ENCODE measurements at regions not wholly inside any gene's neighbourhood (a gene's known extent, or its start where the extent isn't known, plus 50 kb on each side); places are given as distances from the start of the nearest gene placed in this dataset.

GRCh38 chr1:79469139-79469538 lies 462.6 kb upstream of the ADGRL4 start:
- no peak for DNase-seq (ENCODE audit: low spot score, unreplicated experiment)
- no peak for TF ChIP-seq CTCF (IDR thresholded peaks at IDR 0.05; ENCODE audit: unreplicated experiment)
- Mint-ChIP-seq H3K27ac (no peak overlapping the region), H3K4me1 (ENCODE audit: low read depth) (no peaks in the 10 kb centered on the region), H3K4me3 (ENCODE audit: low read depth) (no peak overlapping the region), H3K9me3 (ENCODE audit: low read depth) (no peaks in the 10 kb centered on the region), H3K36me3 (ENCODE audit: insufficient read depth) (no peaks in the 10 kb centered on the region), H3K27me3 (no peaks in the 10 kb centered on the region)

GRCh38 chr1:79460773-79461436 lies 454.4 kb upstream of the ADGRL4 start:
- Mint-ChIP-seq H3K9me3 (ENCODE audit: low read depth) (peaks cover 7% of the 10 kb centered on the region), H3K27me3 (no peaks in the 10 kb centered on the region), H3K4me3 (ENCODE audit: low read depth) (no peak overlapping the region), H3K36me3 (ENCODE audit: insufficient read depth) (no peaks in the 10 kb centered on the region), H3K27ac (no peak overlapping the region), H3K4me1 (ENCODE audit: low read depth) (no peaks in the 10 kb centered on the region)
- TF ChIP-seq CTCF (IDR thresholded peaks at IDR 0.05; ENCODE audit: unreplicated experiment): no peak
- no peak for DNase-seq (ENCODE audit: low spot score, unreplicated experiment)

GRCh38 chr1:79457562-79458224 lies 451.2 kb upstream of the ADGRL4 start:
- no peak overlapping the region for H3K27ac Mint-ChIP-seq
- H3K27me3 Mint-ChIP-seq: no peaks in the 10 kb centered on the region
- peaks cover 3% of the 10 kb centered on the region for H3K9me3 Mint-ChIP-seq (ENCODE audit: low read depth)
- no peaks in the 10 kb centered on the region for H3K4me1 Mint-ChIP-seq (ENCODE audit: low read depth)
- DNase-seq (ENCODE audit: low spot score, unreplicated experiment): no peak
- no peak for TF ChIP-seq CTCF (IDR thresholded peaks at IDR 0.05; ENCODE audit: unreplicated experiment)
- no peak overlapping the region for H3K4me3 Mint-ChIP-seq (ENCODE audit: low read depth)
- no peaks in the 10 kb centered on the region for H3K36me3 Mint-ChIP-seq (ENCODE audit: insufficient read depth)

GRCh38 chr1:79448426-79448825 lies 441.9 kb upstream of the ADGRL4 start:
- no peak for TF ChIP-seq CTCF (IDR thresholded peaks at IDR 0.05; ENCODE audit: unreplicated experiment)
- Mint-ChIP-seq H3K4me1 (ENCODE audit: low read depth) (no peaks in the 10 kb centered on the region), H3K27ac (no peak overlapping the region), H3K9me3 (ENCODE audit: low read depth) (no peaks in the 10 kb centered on the region), H3K27me3 (no peaks in the 10 kb centered on the region), H3K36me3 (ENCODE audit: insufficient read depth) (no peaks in the 10 kb centered on the region), H3K4me3 (ENCODE audit: low read depth) (no peak overlapping the region)
- DNase-seq (ENCODE audit: low spot score, unreplicated experiment): no peak

- no peaks in the 10 kb centered on the region for H3K36me3 Mint-ChIP-seq (ENCODE audit: insufficient read depth)
- no peaks in the 10 kb centered on the region for H3K27me3 Mint-ChIP-seq
- TF ChIP-seq CTCF (IDR thresholded peaks at IDR 0.05; ENCODE audit: unreplicated experiment): no peak
- DNase-seq (ENCODE audit: low spot score, unreplicated experiment): no peak
- H3K27ac Mint-ChIP-seq: no peak overlapping the region
- H3K4me1 Mint-ChIP-seq (ENCODE audit: low read depth): no peaks in the 10 kb centered on the region
- no peak overlapping the region for H3K4me3 Mint-ChIP-seq (ENCODE audit: low read depth)
- no peaks in the 10 kb centered on the region for H3K9me3 Mint-ChIP-seq (ENCODE audit: low read depth)
These were observed 434.7 kb upstream of the ADGRL4 start for GRCh38 chr1:79441238-79441637.
